HEK293 (cell line): ENCODE measurements at regions not wholly inside any gene's neighbourhood (a gene's known extent, or its start where the extent isn't known, plus 50 kb on each side); places are given as distances from the start of the nearest gene placed in this dataset.

ENCODE experiments used
- CTCF ChIA-PET: fragments of 350-600 bp; formaldehyde crosslinking; extraction: SDS; loops from one replicate; lab custom pipeline; 2021; ENCODE audit warnings: antibody characterized with exemption; lab: Yijun Ruan, JAX
- POLR2A ChIA-PET: fragments of 300-600 bp; formaldehyde crosslinking; extraction: SDS; loops from one replicate; lab custom pipeline; 2020; ENCODE audit warnings: antibody characterized with exemption, inconsistent platforms; lab: Yijun Ruan, JAX
- H3K27ac ChIP-seq: fragments of 200-500 bp; sonication (Bioruptor generic); 2 replicates; pipeline ENCODE4 v1.5.1; 2014; ENCODE audit warnings: low read depth, low read length, control low read depth, inconsistent platforms; ENCODE audit errors: extremely low read depth
- H3K36me3 ChIP-seq, 2 experiments: fragments of 200-500 bp in 1 of 2; sonication (Bioruptor generic) in 1 of 2; 1 replicate in 1 of 2; 2 replicates in 1 of 2; pipeline ENCODE4 v1.5.1; 2014 to 2017; ENCODE audit warnings: inconsistent platforms in 2 of 2, low read length in 2 of 2; ENCODE audit not compliant: control insufficient read depth in 2 of 2, insufficient read depth in 1 of 2
- H3K4me1 ChIP-seq: fragments of 200-500 bp; sonication (Bioruptor generic); 2 replicates; pipeline ENCODE4 v1.5.1; 2014; ENCODE audit warnings: mild to moderate bottlenecking, low read length, inconsistent platforms; ENCODE audit not compliant: control insufficient read depth, insufficient read depth
- H3K4me3 ChIP-seq: 2 replicates; pipeline ENCODE4 v1.5.1; 2011; ENCODE audit warnings: low read depth, mild to moderate bottlenecking, control low read depth, low read length, moderate library complexity
- H3K9me3 ChIP-seq: fragments of 200-500 bp; sonication (Bioruptor generic); 2 replicates; pipeline ENCODE4 v1.5.1; 2014; ENCODE audit warnings: low read depth, low read length, inconsistent platforms; ENCODE audit not compliant: control insufficient read depth, insufficient read depth
- YY2 ChIP-seq: fragments of 450-650 bp; formaldehyde crosslinking; IDR thresholded peaks from 2 replicates; pipeline ENCODE4 v1.5.1; 2016; ENCODE audit warnings: missing biosample characterization, missing genetic modification characterization
- ZBTB48 ChIP-seq: fragments of 450-650 bp; formaldehyde crosslinking; IDR thresholded peaks from 2 replicates; pipeline ENCODE4 v1.5.1; 2016; ENCODE audit warnings: missing biosample characterization, missing genetic modification characterization
- ZFP37 ChIP-seq: fragments of 450-650 bp; formaldehyde crosslinking; IDR thresholded peaks from 2 replicates; pipeline ENCODE4 v1.5.1; 2016; ENCODE audit warnings: missing biosample characterization, missing genetic modification characterization
- ZFP41 ChIP-seq: fragments of 450-650 bp; formaldehyde crosslinking; IDR thresholded peaks from 2 replicates; pipeline ENCODE4 v1.5.1; 2016; ENCODE audit warnings: missing biosample characterization, missing genetic modification characterization, borderline replicate concordance
- ZIC2 ChIP-seq: fragments of 450-650 bp; formaldehyde crosslinking; IDR thresholded peaks from 2 replicates; pipeline ENCODE4 v1.5.1; 2016; ENCODE audit warnings: missing biosample characterization, missing genetic modification characterization
- ZNF174 ChIP-seq: fragments of 450-650 bp; formaldehyde crosslinking; IDR thresholded peaks from 2 replicates; pipeline ENCODE4 v1.5.0; 2017; ENCODE audit warnings: missing biosample characterization, mild to moderate bottlenecking, missing genetic modification characterization
- ZNF175 ChIP-seq: fragments of 450-650 bp; formaldehyde crosslinking; IDR thresholded peaks from 2 replicates; pipeline ENCODE4 v1.5.1; 2016; ENCODE audit warnings: missing biosample characterization, missing genetic modification characterization
- ZNF184 ChIP-seq: fragments of 450-650 bp; IDR thresholded peaks from 2 replicates; pipeline ENCODE4 v1.5.1; 2018; ENCODE audit warnings: missing biosample characterization, mild to moderate bottlenecking, missing genetic modification characterization
- ZNF292 ChIP-seq: fragments of 450-650 bp; formaldehyde crosslinking; IDR thresholded peaks from 2 replicates; pipeline ENCODE4 v1.5.1; 2016; ENCODE audit warnings: low read depth, missing biosample characterization, missing genetic modification characterization, borderline replicate concordance
- ZNF501 ChIP-seq: fragments of 450-650 bp; formaldehyde crosslinking; IDR thresholded peaks from 2 replicates; pipeline ENCODE4 v1.5.1; 2016; ENCODE audit warnings: missing biosample characterization, missing genetic modification characterization
- ZNF529 ChIP-seq: fragments of 450-650 bp; formaldehyde crosslinking; IDR thresholded peaks from 2 replicates; pipeline ENCODE4 v1.5.1; 2017; ENCODE audit warnings: missing genetic modification characterization, missing biosample characterization; ENCODE audit not compliant: insufficient replicate concordance
- ZNF544 ChIP-seq: fragments of 450-650 bp; formaldehyde crosslinking; IDR thresholded peaks from 2 replicates; pipeline ENCODE4 v1.5.0; 2017; ENCODE audit warnings: missing biosample characterization, missing genetic modification characterization
- ZNF610 ChIP-seq: fragments of 450-650 bp; formaldehyde crosslinking; IDR thresholded peaks from 2 replicates; pipeline ENCODE4 v1.5.1; 2016; ENCODE audit warnings: missing biosample characterization, missing genetic modification characterization, borderline replicate concordance
- ZNF677 ChIP-seq: fragments of 450-650 bp; IDR thresholded peaks from 2 replicates; pipeline ENCODE4 v1.5.0; 2018; ENCODE audit warnings: missing biosample characterization, mild to moderate bottlenecking, missing genetic modification characterization, moderate library complexity
- ZNF701 ChIP-seq: fragments of 450-650 bp; formaldehyde crosslinking; IDR thresholded peaks from 2 replicates; pipeline ENCODE4 v1.5.1; 2016; ENCODE audit warnings: missing biosample characterization, missing genetic modification characterization
- ZNF747 ChIP-seq: fragments of 450-650 bp; formaldehyde crosslinking; IDR thresholded peaks from 2 replicates; pipeline ENCODE4 v1.5.1; 2016; ENCODE audit warnings: missing biosample characterization, missing genetic modification characterization
- ZNF777 ChIP-seq: fragments of 450-650 bp; formaldehyde crosslinking; IDR thresholded peaks from 2 replicates; pipeline ENCODE4 v1.5.1; 2017; ENCODE audit warnings: missing biosample characterization, missing genetic modification characterization, borderline replicate concordance
- ZNF830 ChIP-seq: fragments of 450-650 bp; IDR thresholded peaks from 2 replicates; pipeline ENCODE4 v1.5.0; 2018; ENCODE audit warnings: missing biosample characterization, missing genetic modification characterization, low read depth, mild to moderate bottlenecking, moderate library complexity
- TF ChIP-seq, protein P1 (sequence below): fragments of 450-650 bp; formaldehyde crosslinking; IDR thresholded peaks from 2 replicates; pipeline ENCODE4 v1.5.1; 2016; ENCODE audit warnings: missing biosample characterization, missing genetic modification characterization
- TF ChIP-seq, protein P2 (sequence below): fragments of 450-650 bp; formaldehyde crosslinking; IDR thresholded peaks from 2 replicates; pipeline ENCODE4 v1.5.1; 2016; ENCODE audit warnings: missing biosample characterization, missing genetic modification characterization
- TF ChIP-seq, protein P3 (sequence below): fragments of 450-650 bp; formaldehyde crosslinking; IDR thresholded peaks from 2 replicates; pipeline ENCODE4 v1.5.1; 2016; ENCODE audit warnings: missing biosample characterization, missing genetic modification characterization

DNA sequence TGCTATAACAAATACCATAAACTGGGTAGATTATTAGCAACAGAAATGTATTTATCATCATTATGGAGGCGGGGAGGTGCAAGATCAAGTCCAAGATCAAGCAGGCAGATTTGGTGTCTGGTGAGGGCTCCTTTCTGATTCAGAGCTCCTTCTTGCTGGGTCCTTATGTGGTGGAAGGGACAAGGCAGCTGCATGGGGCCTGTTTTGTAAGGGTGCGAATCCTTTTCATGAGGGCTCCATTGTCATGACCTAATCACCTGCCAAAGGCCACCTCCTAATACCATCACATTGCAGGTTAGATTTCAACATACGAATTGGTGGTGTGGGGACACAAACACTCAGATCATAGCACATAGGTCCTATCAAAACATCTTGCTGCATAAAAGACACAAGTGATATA lies 84.4 kb upstream of the CCDC150 start (continued):
- TF ChIP-seq, protein P1, sequence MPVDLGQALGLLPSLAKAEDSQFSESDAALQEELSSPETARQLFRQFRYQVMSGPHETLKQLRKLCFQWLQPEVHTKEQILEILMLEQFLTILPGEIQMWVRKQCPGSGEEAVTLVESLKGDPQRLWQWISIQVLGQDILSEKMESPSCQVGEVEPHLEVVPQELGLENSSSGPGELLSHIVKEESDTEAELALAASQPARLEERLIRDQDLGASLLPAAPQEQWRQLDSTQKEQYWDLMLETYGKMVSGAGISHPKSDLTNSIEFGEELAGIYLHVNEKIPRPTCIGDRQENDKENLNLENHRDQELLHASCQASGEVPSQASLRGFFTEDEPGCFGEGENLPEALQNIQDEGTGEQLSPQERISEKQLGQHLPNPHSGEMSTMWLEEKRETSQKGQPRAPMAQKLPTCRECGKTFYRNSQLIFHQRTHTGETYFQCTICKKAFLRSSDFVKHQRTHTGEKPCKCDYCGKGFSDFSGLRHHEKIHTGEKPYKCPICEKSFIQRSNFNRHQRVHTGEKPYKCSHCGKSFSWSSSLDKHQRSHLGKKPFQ: no peak
- no peak for TF ChIP-seq ZNF529
- TF ChIP-seq, protein P2, sequence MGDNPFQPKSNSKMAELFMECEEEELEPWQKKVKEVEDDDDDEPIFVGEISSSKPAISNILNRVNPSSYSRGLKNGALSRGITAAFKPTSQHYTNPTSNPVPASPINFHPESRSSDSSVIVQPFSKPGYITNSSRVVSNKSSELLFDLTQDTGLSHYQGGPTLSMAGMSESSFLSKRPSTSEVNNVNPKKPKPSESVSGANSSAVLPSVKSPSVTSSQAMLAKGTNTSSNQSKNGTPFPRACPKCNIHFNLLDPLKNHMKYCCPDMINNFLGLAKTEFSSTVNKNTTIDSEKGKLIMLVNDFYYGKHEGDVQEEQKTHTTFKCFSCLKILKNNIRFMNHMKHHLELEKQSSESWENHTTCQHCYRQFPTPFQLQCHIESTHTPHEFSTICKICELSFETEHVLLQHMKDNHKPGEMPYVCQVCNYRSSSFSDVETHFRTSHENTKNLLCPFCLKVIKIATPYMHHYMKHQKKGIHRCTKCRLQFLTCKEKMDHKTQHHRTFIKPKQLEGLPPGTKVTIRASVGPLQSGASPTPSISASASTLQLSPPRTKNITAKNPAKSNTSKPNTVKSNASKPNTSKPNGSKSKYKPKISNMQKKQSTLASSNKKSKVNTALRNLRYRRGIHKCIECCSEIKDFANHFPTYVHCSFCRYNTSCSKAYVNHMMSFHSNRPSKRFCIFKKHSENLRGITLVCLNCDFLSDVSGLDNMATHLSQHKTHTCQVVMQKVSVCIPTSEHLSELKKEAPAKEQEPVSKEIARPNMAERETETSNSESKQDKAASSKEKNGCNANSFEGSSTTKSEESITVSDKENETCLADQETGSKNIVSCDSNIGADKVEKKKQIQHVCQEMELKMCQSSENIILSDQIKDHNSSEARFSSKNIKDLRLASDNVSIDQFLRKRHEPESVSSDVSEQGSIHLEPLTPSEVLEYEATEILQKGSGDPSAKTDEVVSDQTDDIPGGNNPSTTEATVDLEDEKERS: no peak

DNA sequence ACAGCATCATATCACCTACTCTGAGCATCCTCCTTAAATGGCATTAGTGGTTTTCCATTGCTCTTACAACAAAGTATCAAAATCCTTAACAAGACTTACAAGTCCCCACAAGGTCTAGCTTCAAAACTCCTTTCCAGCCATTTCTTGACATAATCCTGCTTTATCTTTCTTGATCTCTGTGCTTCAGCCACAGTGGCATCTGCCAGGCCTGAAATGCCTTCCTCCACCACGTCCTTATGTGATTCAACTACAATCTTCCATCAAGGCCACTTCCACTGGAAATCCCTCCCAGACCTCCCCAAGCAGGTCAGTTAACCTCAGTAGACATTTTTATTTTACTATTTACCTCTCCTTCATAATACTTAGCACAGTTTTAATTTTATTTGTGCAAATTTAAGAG lies 83.8 kb upstream of the CCDC150 start:
- H3K4me3 ChIP-seq: no peak overlapping the region
- CTCF ChIA-PET: no interaction called here
- no peaks in the 10 kb centered on the region for H3K36me3 ChIP-seq
- no peak for TF ChIP-seq ZFP37 (tag by site-specific recombination)
- no peak for TF ChIP-seq ZNF544
- TF ChIP-seq, all 188 proteins: peak for 0
- no peak overlapping the region for H3K27ac ChIP-seq
- POLR2A ChIA-PET: no interaction called here
- no peaks in the 10 kb centered on the region for H3K4me1 ChIP-seq
- H3K9me3 ChIP-seq: no peaks in the 10 kb centered on the region

DNA sequence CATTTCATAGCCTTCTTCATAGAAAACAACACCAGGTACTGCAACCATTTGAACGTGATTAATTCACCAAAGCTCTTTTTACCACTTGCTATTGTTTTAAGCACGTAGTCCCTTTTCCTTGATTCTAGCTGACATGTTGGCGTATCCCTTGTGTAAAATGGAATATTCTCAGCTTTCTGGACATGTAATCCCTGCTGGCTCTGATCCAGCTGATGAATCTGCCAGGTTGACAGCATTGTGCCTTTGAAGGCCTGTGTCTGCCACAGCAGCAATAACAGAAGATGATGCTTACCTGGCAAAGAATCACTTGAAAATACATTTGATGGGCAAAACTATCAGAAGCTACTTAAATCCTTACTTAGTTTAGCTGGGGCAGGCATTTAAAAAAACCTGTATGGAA lies 81.0 kb upstream of the CCDC150 start:
- POLR2A ChIA-PET: no interaction called here
- no peak overlapping the region for H3K27ac ChIP-seq
- CTCF ChIA-PET: no interaction called here

More for the DNA sequence above, 81.0 kb upstream of the CCDC150 start:
- no peak overlapping the region for H3K4me3 ChIP-seq
- no peaks in the 10 kb centered on the region for H3K4me1 ChIP-seq
- TF ChIP-seq ZNF610: no peak
- no peak for TF ChIP-seq ZNF175 (tag by site-specific recombination)
- TF ChIP-seq ZNF174 (tag by site-specific recombination): no peak
- no peak for TF ChIP-seq ZNF501 (tag by site-specific recombination)
- no peak for TF ChIP-seq ZNF292 (tag by site-specific recombination)
- no peak for TF ChIP-seq ZBTB48
- no peak for TF ChIP-seq ZNF529
- TF ChIP-seq ZNF677 (tag by site-specific recombination): no peak
- TF ChIP-seq ZNF747 (tag by site-specific recombination): no peak
- no peak for TF ChIP-seq ZNF830
- TF ChIP-seq ZFP37 (tag by site-specific recombination): no peak
- TF ChIP-seq YY2: no peak
- TF ChIP-seq ZNF184 (tag by site-specific recombination): no peak
- no peak for TF ChIP-seq ZFP41 (tag by site-specific recombination)
- TF ChIP-seq ZNF701 (tag by site-specific recombination): no peak
- TF ChIP-seq ZNF777 (tag by site-specific recombination): no peak
- no peak for TF ChIP-seq ZIC2
- TF ChIP-seq, protein P3, sequence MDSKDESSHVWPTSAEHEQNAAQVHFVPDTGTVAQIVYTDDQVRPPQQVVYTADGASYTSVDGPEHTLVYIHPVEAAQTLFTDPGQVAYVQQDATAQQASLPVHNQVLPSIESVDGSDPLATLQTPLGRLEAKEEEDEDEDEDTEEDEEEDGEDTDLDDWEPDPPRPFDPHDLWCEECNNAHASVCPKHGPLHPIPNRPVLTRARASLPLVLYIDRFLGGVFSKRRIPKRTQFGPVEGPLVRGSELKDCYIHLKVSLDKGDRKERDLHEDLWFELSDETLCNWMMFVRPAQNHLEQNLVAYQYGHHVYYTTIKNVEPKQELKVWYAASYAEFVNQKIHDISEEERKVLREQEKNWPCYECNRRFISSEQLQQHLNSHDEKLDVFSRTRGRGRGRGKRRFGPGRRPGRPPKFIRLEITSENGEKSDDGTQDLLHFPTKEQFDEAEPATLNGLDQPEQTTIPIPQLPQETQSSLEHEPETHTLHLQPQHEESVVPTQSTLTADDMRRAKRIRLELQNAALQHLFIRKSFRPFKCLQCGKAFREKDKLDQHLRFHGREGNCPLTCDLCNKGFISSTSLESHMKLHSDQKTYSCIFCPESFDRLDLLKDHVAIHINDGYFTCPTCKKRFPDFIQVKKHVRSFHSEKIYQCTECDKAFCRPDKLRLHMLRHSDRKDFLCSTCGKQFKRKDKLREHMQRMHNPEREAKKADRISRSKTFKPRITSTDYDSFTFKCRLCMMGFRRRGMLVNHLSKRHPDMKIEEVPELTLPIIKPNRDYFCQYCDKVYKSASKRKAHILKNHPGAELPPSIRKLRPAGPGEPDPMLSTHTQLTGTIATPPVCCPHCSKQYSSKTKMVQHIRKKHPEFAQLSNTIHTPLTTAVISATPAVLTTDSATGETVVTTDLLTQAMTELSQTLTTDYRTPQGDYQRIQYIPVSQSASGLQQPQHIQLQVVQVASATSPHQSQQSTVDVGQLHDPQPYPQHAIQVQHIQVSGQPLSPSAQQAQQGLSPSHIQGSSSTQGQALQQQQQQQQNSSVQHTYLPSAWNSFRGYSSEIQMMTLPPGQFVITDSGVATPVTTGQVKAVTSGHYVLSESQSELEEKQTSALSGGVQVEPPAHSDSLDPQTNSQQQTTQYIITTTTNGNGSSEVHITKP (tag by site-specific recombination): no peak
- TF ChIP-seq, all 188 proteins: peak for 0
- no peaks in the 10 kb centered on the region for H3K9me3 ChIP-seq
- no peaks in the 10 kb centered on the region for H3K36me3 ChIP-seq
